H1 (cell line): ENCODE measurements at regions not wholly inside any gene's neighbourhood (a gene's known extent, or its start where the extent isn't known, plus 50 kb on each side); places are given as distances from the start of the nearest gene placed in this dataset.
A peak's percentile ranks its signal among the peaks of the same experiment; 100 is the strongest.

Experiments used
- CTCF ChIA-PET: fragments of 300-600 bp; sonication (Branson Sonifier 250); formaldehyde crosslinking; loops from one replicate; lab custom pipeline; 2021; ENCODE audit not compliant: partially characterized antibody; lab: Charles Lee
- POLR2A ChIA-PET: fragments of 300-600 bp; sonication (Branson Sonifier 250); formaldehyde crosslinking; loops from one replicate; lab custom pipeline; 2021; ENCODE audit warnings: inconsistent platforms; ENCODE audit not compliant: partially characterized antibody; lab: Charles Lee
- DNase-seq, 2 experiments: peaks; one replicate each; pipeline versions ENCODE4 v3.0.0 to v3.0.0-alpha.2; 2010 to 2022; ENCODE audit warnings: low spot score in 2 of 2, low read depth in 1 of 2, mixed read lengths in 1 of 2
- FAIRE-seq: peaks from 2 replicates; lab custom pipeline; 2011; peaks lifted over from hg19 to GRCh38; lab: Jason Lieb, UNC
- H2AFZ ChIP-seq: 2 replicates; pipeline ENCODE4 v1.8.1; 2012; ENCODE audit warnings: low read length, inconsistent platforms
- H2AK5ac ChIP-seq: 2 replicates; pipeline ENCODE4 v1.6.1; 2013; ENCODE audit warnings: low read depth, low read length
- H2BK120ac ChIP-seq: replicated peaks from 2 replicates; pipeline ENCODE3; 2013; ENCODE audit warnings: low read depth, low read length, inconsistent platforms
- H2BK12ac ChIP-seq: 2 replicates; pipeline ENCODE4 v1.6.1; 2013; ENCODE audit warnings: low read depth, low read length
- H2BK15ac ChIP-seq: 2 replicates; pipeline ENCODE4 v1.6.1; 2013; ENCODE audit warnings: low read length
- H2BK20ac ChIP-seq: 2 replicates; pipeline ENCODE4 v1.6.1; 2013; ENCODE audit warnings: low read length
- H2BK5ac ChIP-seq: 2 replicates; pipeline ENCODE4 v1.6.1; 2013; ENCODE audit warnings: low read depth, low read length
- H3K14ac ChIP-seq: 2 replicates; pipeline ENCODE4 v1.6.1; 2013; ENCODE audit warnings: inconsistent platforms; ENCODE audit not compliant: insufficient read length
- H3K18ac ChIP-seq: 2 replicates; pipeline ENCODE4 v1.6.1; 2013; ENCODE audit warnings: low read length; ENCODE audit errors: extremely low read depth
- H3K23ac ChIP-seq: 2 replicates; pipeline ENCODE4 v1.6.1; 2013; ENCODE audit warnings: inconsistent platforms; ENCODE audit not compliant: insufficient read length
- H3K23me2 ChIP-seq: 2 replicates; pipeline ENCODE4 v1.6.1; 2013; ENCODE audit warnings: low read depth, low read length
- H3K27ac ChIP-seq: 2 replicates; pipeline ENCODE4 v1.6.1; 2011; ENCODE audit warnings: low read depth, low read length, inconsistent platforms
- H3K27me3 ChIP-seq, 4 experiments: replicated peaks in 1 of 4; 1 replicate in 1 of 4; 2 replicates in 3 of 4; pipeline versions ENCODE4 v1.6.1 to v1.8.1; 2011 to 2013; ENCODE audit warnings: low read length in 3 of 4, mild to moderate bottlenecking in 3 of 4, inconsistent platforms in 2 of 4, mixed read lengths in 2 of 4, moderate library complexity in 1 of 4; ENCODE audit not compliant: control insufficient read depth in 3 of 4, insufficient read depth in 3 of 4; ENCODE audit errors: extremely low read depth in 1 of 4
- H3K36me3 ChIP-seq, 4 experiments: 2 replicates each; pipeline versions ENCODE4 v1.6.1 to v1.8.1; 2011 to 2013; ENCODE audit warnings: mild to moderate bottlenecking in 4 of 4, low read length in 3 of 4, moderate library complexity in 2 of 4, control low read depth in 1 of 4, inconsistent platforms in 1 of 4; ENCODE audit not compliant: insufficient read depth in 4 of 4, control insufficient read depth in 2 of 4
- H3K4ac ChIP-seq: replicated peaks from 2 replicates; pipeline ENCODE3; 2013; ENCODE audit warnings: low read length, low read depth, mixed read lengths, inconsistent platforms; ENCODE audit not compliant: insufficient read length
- H3K4me1 ChIP-seq, 4 experiments: replicated peaks in 1 of 4; 1 replicate in 1 of 4; 2 replicates in 3 of 4; pipeline versions ENCODE4 v1.6.1 to v1.8.1; 2011 to 2013; ENCODE audit warnings: low read length in 3 of 4, inconsistent platforms in 2 of 4, mixed read lengths in 1 of 4; ENCODE audit not compliant: insufficient read depth in 4 of 4, control insufficient read depth in 3 of 4
- H3K4me2 ChIP-seq, 2 experiments: 2 replicates each; pipeline versions ENCODE4 v1.6.1 to v1.8.1; 2011 to 2013; ENCODE audit warnings: low read depth in 2 of 2, low read length in 2 of 2, control low read depth in 1 of 2, inconsistent platforms in 1 of 2, mild to moderate bottlenecking in 1 of 2; ENCODE audit not compliant: insufficient read depth in 1 of 2
- H3K4me3 ChIP-seq, 4 experiments: fragments of 200-600, 300-600 bp in 1 of 4; sonication (generic), shearing (Covaris generic), sonication (Bioruptor Twin) in 1 of 4; 2 replicates each; pipeline versions ENCODE4 v1.5.1 to v1.8.1; 2011 to 2016; ENCODE audit warnings: low read length in 4 of 4, low read depth in 3 of 4, control low read depth in 2 of 4, inconsistent platforms in 2 of 4, mild to moderate bottlenecking in 2 of 4, mixed read lengths in 1 of 4, moderate library complexity in 1 of 4; ENCODE audit not compliant: insufficient read depth in 2 of 4; ENCODE audit errors: extremely low read depth in 1 of 4
- H3K56ac ChIP-seq: replicated peaks from 2 replicates; pipeline ENCODE3; 2013; ENCODE audit warnings: low read depth, mild to moderate bottlenecking, mixed read lengths, low read length, inconsistent platforms; ENCODE audit not compliant: insufficient read length
- H3K79me1 ChIP-seq: 2 replicates; pipeline ENCODE4 v1.6.1; 2013; ENCODE audit warnings: low read depth, low read length, control low read depth
- H3K79me2 ChIP-seq, 2 experiments: 2 replicates each; pipeline versions ENCODE4 v1.6.1 to v1.8.1; 2012 to 2013; ENCODE audit warnings: low read length in 2 of 2, mild to moderate bottlenecking in 2 of 2, inconsistent platforms in 1 of 2; ENCODE audit not compliant: insufficient read depth in 2 of 2, control insufficient read depth in 1 of 2
- H3K9ac ChIP-seq, 4 experiments: replicated peaks in 1 of 4; 1 replicate in 1 of 4; 2 replicates in 3 of 4; pipeline versions ENCODE4 v1.6.1 to v1.8.1; 2011 to 2013; ENCODE audit warnings: low read depth in 3 of 4, low read length in 3 of 4, control low read depth in 2 of 4, mild to moderate bottlenecking in 2 of 4, moderate library complexity in 2 of 4, inconsistent platforms in 1 of 4; ENCODE audit errors: extremely low read depth in 1 of 4
- H3K9me3 ChIP-seq, 2 experiments: 2 replicates each; pipeline versions ENCODE4 v1.6.1 to v1.8.1; 2012 to 2013; ENCODE audit warnings: mild to moderate bottlenecking in 2 of 2, moderate library complexity in 2 of 2, control low read depth in 1 of 2, inconsistent platforms in 1 of 2, low read depth in 1 of 2, low read length in 1 of 2, mixed read lengths in 1 of 2; ENCODE audit not compliant: insufficient read depth in 2 of 2
- H4K20me1 ChIP-seq, 2 experiments: replicated peaks in 1 of 2; 2 replicates each; pipeline versions ENCODE3 to v1.8.1; 2011 to 2013; ENCODE audit warnings: inconsistent platforms in 2 of 2, low read length in 2 of 2, mild to moderate bottlenecking in 1 of 2; ENCODE audit not compliant: insufficient read depth in 2 of 2, control insufficient read depth in 1 of 2
- H4K5ac ChIP-seq: 2 replicates; pipeline ENCODE4 v1.6.1; 2013; ENCODE audit warnings: low read length, low read depth, mixed read lengths, inconsistent platforms; ENCODE audit not compliant: insufficient read length
- H4K8ac ChIP-seq: 2 replicates; pipeline ENCODE4 v1.8.0; 2013; ENCODE audit warnings: mild to moderate bottlenecking, moderate library complexity, low read length, inconsistent platforms; ENCODE audit not compliant: insufficient read depth; ENCODE audit errors: extremely low read depth
- H4K91ac ChIP-seq: replicated peaks from 2 replicates; pipeline ENCODE3; 2013; ENCODE audit warnings: low read length, mixed read lengths, inconsistent platforms; ENCODE audit not compliant: insufficient read length
- ATF2 ChIP-seq: IDR thresholded peaks from 2 replicates; pipeline ENCODE4 v1.6.1; 2012; ENCODE audit warnings: low read length, inconsistent platforms
- SIRT6 ChIP-seq: IDR thresholded peaks from one replicate; pipeline ENCODE4 v1.7.1; 2012; ENCODE audit warnings: low read length, inconsistent platforms
- USF2 ChIP-seq: IDR thresholded peaks from 2 replicates; pipeline ENCODE4 v1.6.1; 2011; ENCODE audit warnings: low read length, improper control_type of control experiment
- WGBS, 2 experiments: shearing (Covaris generic) in 1 of 2; methylation state at CpG; one replicate each; pipeline versions ENCODE4 v1.1.6 to v1.1.7; 2013 to 2015; ENCODE audit warnings: low lambda C conversion rate in 2 of 2, mixed read lengths in 2 of 2, inconsistent platforms in 1 of 2, low coverage in 1 of 2, missing lambda C conversion rate in 1 of 2; ENCODE audit not compliant: insufficient replicate concordance in 2 of 2, insufficient coverage in 1 of 2, insufficient read length in 1 of 2; ENCODE audit errors: extremely low coverage in 1 of 2, missing lambda C conversion rate in 1 of 2; 5-methylcytosine and 5-hydroxymethylcytosine counted together

- Histone ChIP-seq H3K79me2 (no peaks in the 10 kb centered on the region), H2BK5ac (no peak overlapping the region), H3K4me1 (no peaks in the 10 kb centered on the region), H3K4me3 (no peak overlapping the region), H2AFZ (0 out of 2 replicates have a peak overlapping the region, but pooled peaks have one; percentile 75), H3K56ac (no peak overlapping the region), H3K4ac (no peak overlapping the region), H4K5ac (no peak overlapping the region), H4K91ac (no peak overlapping the region), H3K9me3 (no peaks in the 10 kb centered on the region), H3K27ac (no peak overlapping the region), H3K23me2 (no peaks in the 10 kb centered on the region), H3K4me2 (no peak overlapping the region), H4K20me1 (no peaks in the 10 kb centered on the region), H2BK120ac (no peak overlapping the region), H2BK12ac (no peak overlapping the region), H3K36me3 (no peaks in the 10 kb centered on the region), H3K27me3 (no peaks in the 10 kb centered on the region), H3K14ac (no peak overlapping the region), H2BK15ac (no peak overlapping the region), H2BK20ac (no peak overlapping the region), H2AK5ac (no peak overlapping the region), H4K8ac (no peak overlapping the region), H3K23ac (no peak overlapping the region), H3K18ac (no peak overlapping the region), H3K79me1 (no peaks in the 10 kb centered on the region), H3K9ac (no peak overlapping the region)
- no peak for DNase-seq
- 93% methylated on average over 6 of the region's 6 CpGs; no CpG with 5 or more reads in 1 of the 2 experiments for WGBS, 2 experiments
- no peak for FAIRE-seq
- POLR2A ChIA-PET, result no interaction called here
- CTCF ChIA-PET, result no interaction called here
- TF ChIP-seq SIRT6 (no peak), USF2 (no peak), ATF2 (no peak)
Measured at GRCh38 chr14:98408024-98408555, 863.9 kb downstream of the BCL11B start.
